ENCODE measurements at regions not wholly inside any gene's neighbourhood (a gene's known extent, or its start where the extent isn't known, plus 50 kb on each side); places are given as distances from the start of the nearest gene placed in this dataset.

- no peak overlapping the region for H3K4me3 ChIP-seq (replicated peaks; ENCODE audit: insufficient read depth, low read length)
- TF ChIP-seq CTCF (IDR thresholded peaks at IDR 0.05; ENCODE audit: insufficient read depth, low read length) (no peak), GABPA (IDR thresholded peaks at IDR 0.05; ENCODE audit: low read depth) (no peak), REST (IDR thresholded peaks at IDR 0.05; ENCODE audit: insufficient replicate concordance, low read depth) (no peak)
- no peaks in the 10 kb centered on the region for H3K27me3 ChIP-seq (ENCODE audit: insufficient read depth, poor library complexity, severe bottlenecking)
- no peak for DNase-seq (ENCODE audit: low read depth in 1 of 2, low spot score in 1 of 2)
- no peak overlapping the region for H3K27ac ChIP-seq (replicated peaks)
These were observed 543.8 kb upstream of the NRP1 start for GRCh38 chr10:33878238-33878786.

- no peak overlapping the region for H3K27ac ChIP-seq (replicated peaks)
- no peak overlapping the region for H3K4me3 ChIP-seq (replicated peaks; ENCODE audit: insufficient read depth, low read length)
- TF ChIP-seq CTCF (IDR thresholded peaks at IDR 0.05; ENCODE audit: insufficient read depth, low read length) (no peak), REST (IDR thresholded peaks at IDR 0.05; ENCODE audit: insufficient replicate concordance, low read depth) (no peak), SPI1 (IDR thresholded peaks at IDR 0.05; ENCODE audit: borderline replicate concordance, low read depth) (no peak), GABPA (IDR thresholded peaks at IDR 0.05; ENCODE audit: low read depth) (no peak), POLR2AphosphoS5 (IDR thresholded peaks at IDR 0.05; ENCODE audit: low read depth) (no peak)
- DNase-seq (ENCODE audit: low read depth in 1 of 2, low spot score in 1 of 2) = peak; percentile 8 to 54
- no peaks in the 10 kb centered on the region for H3K27me3 ChIP-seq (ENCODE audit: insufficient read depth, poor library complexity, severe bottlenecking)
These were observed 542.3 kb upstream of the NRP1 start for GRCh38 chr10:33876584-33877400.

GRCh38 chr10:33875924-33876583 is 541.6 kb upstream of the NRP1 start:
- TF ChIP-seq REST (IDR thresholded peaks at IDR 0.05; ENCODE audit: insufficient replicate concordance, low read depth) = no peak
- no peak for TF ChIP-seq CTCF (IDR thresholded peaks at IDR 0.05; ENCODE audit: insufficient read depth, low read length)
- TF ChIP-seq SPI1 (IDR thresholded peaks at IDR 0.05; ENCODE audit: borderline replicate concordance, low read depth) = no peak
- no peak for TF ChIP-seq POLR2AphosphoS5 (IDR thresholded peaks at IDR 0.05; ENCODE audit: low read depth)
- TF ChIP-seq GABPA (IDR thresholded peaks at IDR 0.05; ENCODE audit: low read depth) = no peak
- no peak overlapping the region for H3K4me3 ChIP-seq (replicated peaks; ENCODE audit: insufficient read depth, low read length)
- no peak overlapping the region for H3K27ac ChIP-seq (replicated peaks)
- DNase-seq (ENCODE audit: low read depth in 1 of 2, low spot score in 1 of 2) = no peak
- H3K27me3 ChIP-seq (ENCODE audit: insufficient read depth, poor library complexity, severe bottlenecking) = no peaks in the 10 kb centered on the region

All from HL-60 (cell line).